Neural crest cell (in vitro differentiated cells): ENCODE measurements at regions not wholly inside any gene's neighbourhood (a gene's known extent, or its start where the extent isn't known, plus 50 kb on each side); places are given as distances from the start of the nearest gene placed in this dataset.

ENCODE experiments used
- DNase-seq: peaks from one replicate; pipeline ENCODE4 v3.0.0; 2021; ENCODE audit warnings: low read depth, mixed read lengths, low spot score
- H3K27ac Mint-ChIP-seq: one replicate; pipeline ENCODE4 v1.8.0; 2021; ENCODE audit warnings: mild to moderate bottlenecking, mixed read lengths; ENCODE audit not compliant: unreplicated experiment
- H3K27me3 Mint-ChIP-seq: 2 replicates; pipeline ENCODE4 v1.8.0; 2021; ENCODE audit warnings: low read depth, mild to moderate bottlenecking, mixed read lengths
- H3K36me3 Mint-ChIP-seq: 2 replicates; pipeline ENCODE4 v1.8.0; 2021; ENCODE audit warnings: low read depth, mild to moderate bottlenecking, mixed read lengths
- H3K4me1 Mint-ChIP-seq: 2 replicates; pipeline ENCODE4 v1.8.0; 2021; ENCODE audit warnings: mixed read lengths
- H3K4me3 Mint-ChIP-seq: one replicate; pipeline ENCODE4 v1.8.0; 2021; ENCODE audit warnings: mild to moderate bottlenecking, mixed read lengths
- H3K9me3 Mint-ChIP-seq: 2 replicates; pipeline ENCODE4 v1.8.0; 2021; ENCODE audit warnings: mixed read lengths
- TF ChIP-seq, protein P1 (sequence below): fragments of 200-600 bp; sonication (generic); conservative IDR thresholded peaks from 2 replicates; pipeline ENCODE4 v1.5.0; 2021; ENCODE audit warnings: antibody characterized with exemption, mild to moderate bottlenecking

- TF ChIP-seq, protein P1, sequence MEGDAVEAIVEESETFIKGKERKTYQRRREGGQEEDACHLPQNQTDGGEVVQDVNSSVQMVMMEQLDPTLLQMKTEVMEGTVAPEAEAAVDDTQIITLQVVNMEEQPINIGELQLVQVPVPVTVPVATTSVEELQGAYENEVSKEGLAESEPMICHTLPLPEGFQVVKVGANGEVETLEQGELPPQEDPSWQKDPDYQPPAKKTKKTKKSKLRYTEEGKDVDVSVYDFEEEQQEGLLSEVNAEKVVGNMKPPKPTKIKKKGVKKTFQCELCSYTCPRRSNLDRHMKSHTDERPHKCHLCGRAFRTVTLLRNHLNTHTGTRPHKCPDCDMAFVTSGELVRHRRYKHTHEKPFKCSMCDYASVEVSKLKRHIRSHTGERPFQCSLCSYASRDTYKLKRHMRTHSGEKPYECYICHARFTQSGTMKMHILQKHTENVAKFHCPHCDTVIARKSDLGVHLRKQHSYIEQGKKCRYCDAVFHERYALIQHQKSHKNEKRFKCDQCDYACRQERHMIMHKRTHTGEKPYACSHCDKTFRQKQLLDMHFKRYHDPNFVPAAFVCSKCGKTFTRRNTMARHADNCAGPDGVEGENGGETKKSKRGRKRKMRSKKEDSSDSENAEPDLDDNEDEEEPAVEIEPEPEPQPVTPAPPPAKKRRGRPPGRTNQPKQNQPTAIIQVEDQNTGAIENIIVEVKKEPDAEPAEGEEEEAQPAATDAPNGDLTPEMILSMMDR = no peak
- no peaks in the 10 kb centered on the region for H3K9me3 Mint-ChIP-seq
- no peak overlapping the region for H3K27ac Mint-ChIP-seq
- no peak for DNase-seq
- no peaks in the 10 kb centered on the region for H3K36me3 Mint-ChIP-seq
- no peaks in the 10 kb centered on the region for H3K27me3 Mint-ChIP-seq
- peaks cover 8% of the 10 kb centered on the region for H3K4me1 Mint-ChIP-seq
- H3K4me3 Mint-ChIP-seq = no peak overlapping the region
Measured at GRCh38 chr2:81436256-81436655, 1131.7 kb upstream of the LRRTM1 start.

GRCh38 chr2:81412681-81413080 is 1108.1 kb upstream of the LRRTM1 start:
- TF ChIP-seq, protein P1 = no peak
- no peak for DNase-seq
- Mint-ChIP-seq H3K27me3 (no peaks in the 10 kb centered on the region), H3K9me3 (no peaks in the 10 kb centered on the region), H3K4me3 (no peak overlapping the region), H3K4me1 (no peaks in the 10 kb centered on the region), H3K36me3 (no peaks in the 10 kb centered on the region), H3K27ac (no peak overlapping the region)

DNA sequence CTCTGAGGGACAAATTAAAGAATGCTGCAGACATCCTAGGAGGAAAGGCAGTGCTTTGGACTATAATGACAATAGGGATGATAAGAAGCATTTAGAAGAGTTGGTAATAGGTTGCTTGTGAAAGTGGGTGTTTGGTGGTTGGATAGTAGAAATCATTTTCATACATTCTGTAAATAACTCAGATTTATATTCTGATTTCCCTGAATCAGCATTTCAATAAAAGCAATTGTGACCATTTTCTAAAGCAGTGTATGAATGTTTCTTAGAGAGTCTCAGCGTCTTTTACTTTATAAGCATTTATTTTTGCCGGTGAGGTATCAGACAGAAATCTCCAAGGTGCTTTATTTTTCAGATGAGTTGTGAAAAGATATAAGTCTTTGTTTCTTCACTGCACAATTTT is 1099.0 kb upstream of the LRRTM1 start:
- Mint-ChIP-seq H3K4me1 (no peaks in the 10 kb centered on the region), H3K36me3 (no peaks in the 10 kb centered on the region), H3K4me3 (no peak overlapping the region), H3K27me3 (no peaks in the 10 kb centered on the region), H3K9me3 (no peaks in the 10 kb centered on the region), H3K27ac (no peak overlapping the region)
- TF ChIP-seq, protein P1 = no peak
- no peak for DNase-seq

DNA sequence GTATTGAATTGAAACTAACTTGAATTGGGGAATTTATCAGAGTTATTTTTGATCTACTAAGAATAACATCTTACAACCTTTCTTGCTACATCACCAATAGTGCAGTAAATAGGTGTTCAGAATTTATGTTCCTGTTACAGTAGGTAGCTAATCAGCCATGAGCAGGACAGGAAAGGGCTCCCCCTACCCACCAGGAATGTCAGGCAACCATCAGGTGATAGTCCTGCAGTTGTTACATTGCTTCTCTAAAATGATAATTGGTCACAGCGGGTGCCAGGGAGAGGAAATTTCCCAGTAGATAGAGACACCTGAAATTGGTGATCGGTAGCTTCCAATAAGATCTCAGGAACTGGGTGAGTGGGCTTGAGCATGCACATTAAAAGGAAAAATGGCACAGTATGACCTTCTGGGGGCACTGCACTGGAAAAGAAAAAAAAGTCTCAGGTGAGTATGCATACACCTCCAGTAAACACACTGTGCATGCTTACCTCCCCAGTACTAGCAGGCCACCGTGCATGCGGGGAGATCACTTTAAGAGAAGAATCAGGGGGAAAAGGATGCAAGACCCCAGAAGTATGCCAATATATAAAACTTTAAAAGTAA is 1092.0 kb upstream of the LRRTM1 start:
- H3K9me3 Mint-ChIP-seq = no peaks in the 10 kb centered on the region
- H3K4me3 Mint-ChIP-seq = no peak overlapping the region
- H3K4me1 Mint-ChIP-seq = no peaks in the 10 kb centered on the region
- no peak for DNase-seq
- no peaks in the 10 kb centered on the region for H3K27me3 Mint-ChIP-seq
- TF ChIP-seq, protein P1 = no peak
- H3K27ac Mint-ChIP-seq = no peak overlapping the region
- H3K36me3 Mint-ChIP-seq = no peaks in the 10 kb centered on the region

- peaks cover 3% of the 10 kb centered on the region for H3K9me3 Mint-ChIP-seq
- H3K27me3 Mint-ChIP-seq = no peaks in the 10 kb centered on the region
- no peak overlapping the region for H3K27ac Mint-ChIP-seq
- TF ChIP-seq, protein P1 = no peak
- DNase-seq = no peak
- no peaks in the 10 kb centered on the region for H3K36me3 Mint-ChIP-seq
- no peak overlapping the region for H3K4me3 Mint-ChIP-seq
- H3K4me1 Mint-ChIP-seq = no peaks in the 10 kb centered on the region
Measured at GRCh38 chr2:81395746-81396145, 1091.2 kb upstream of the LRRTM1 start.
